ENCODE measurements at regions not wholly inside any gene's neighbourhood (a gene's known extent, or its start where the extent isn't known, plus 50 kb on each side); places are given as distances from the start of the nearest gene placed in this dataset.

DNA sequence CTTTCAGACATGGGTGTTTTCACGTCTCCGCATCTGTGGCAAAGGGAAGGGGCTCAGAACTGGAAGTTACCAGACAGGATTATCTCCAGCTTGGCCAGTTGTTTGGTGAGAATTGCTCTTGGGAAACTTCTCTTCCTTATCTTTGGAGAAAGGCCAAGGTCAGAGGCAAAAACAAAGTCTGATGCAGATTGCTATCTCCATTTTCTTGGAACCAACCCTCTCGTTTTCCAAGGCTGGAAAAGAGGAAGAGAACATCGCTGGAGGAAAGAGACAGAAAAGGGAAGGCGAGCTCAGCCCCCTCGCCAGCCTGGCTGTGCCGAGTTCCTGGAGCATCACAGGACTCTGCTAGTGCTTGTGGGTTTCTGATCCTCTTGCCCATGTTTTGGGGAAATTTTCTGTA is 396.8 kb upstream of the SHH start:
- Histone ChIP-seq H3K36me3 (ENCODE audit: control insufficient read depth, insufficient read depth, low read length) (no peaks in the 10 kb centered on the region), H3K9me3 (no peaks in the 10 kb centered on the region), H3K4me3 (ENCODE audit: low read depth, low read length) (no peak overlapping the region), H3K4me1 (no peaks in the 10 kb centered on the region), H3K27me3 (replicated peaks; ENCODE audit: control insufficient read depth, insufficient read depth, low read length) (no peaks in the 10 kb centered on the region)
- Mint-ChIP-seq H3K9me3 (ENCODE audit: unreplicated experiment) (no peaks in the 10 kb centered on the region), H3K27me3 (ENCODE audit: insufficient read depth, unreplicated experiment) (peaks cover 2% of the 10 kb centered on the region), H3K36me3 (ENCODE audit: insufficient read depth, unreplicated experiment) (no peaks in the 10 kb centered on the region), H3K4me1 (ENCODE audit: low read depth, unreplicated experiment) (no peaks in the 10 kb centered on the region), H3K27ac (ENCODE audit: unreplicated experiment) (no peak overlapping the region), H3K4me3 (ENCODE audit: unreplicated experiment) (no peak overlapping the region)
- no peak for TF ChIP-seq CTCF (IDR thresholded peaks at IDR 0.05; ENCODE audit: insufficient read depth in 1 of 2, low read depth in 1 of 2, low read length in 1 of 2, severe bottlenecking in 1 of 2, unreplicated experiment in 1 of 2)
- ChIA-PET POLR2A (no interaction called here), CTCF (no interaction called here)
- no peak for DNase-seq
- intact Hi-C loops (cut with micrococcal nuclease; ENCODE audit: unreplicated experiment): no loop called here
- no TSS peak for BruUV-seq (replicated peaks)

GRCh38 chr7:156207306-156207705 is 395.0 kb upstream of the SHH start:
- H3K36me3 ChIP-seq (ENCODE audit: control insufficient read depth, insufficient read depth, low read length): no peaks in the 10 kb centered on the region
- Mint-ChIP-seq H3K4me3 (ENCODE audit: unreplicated experiment) (no peak overlapping the region), H3K27me3 (ENCODE audit: insufficient read depth, unreplicated experiment) (peaks cover 2% of the 10 kb centered on the region), H3K27ac (ENCODE audit: unreplicated experiment) (no peak overlapping the region), H3K9me3 (ENCODE audit: unreplicated experiment) (no peaks in the 10 kb centered on the region), H3K36me3 (ENCODE audit: insufficient read depth, unreplicated experiment) (no peaks in the 10 kb centered on the region), H3K4me1 (ENCODE audit: low read depth, unreplicated experiment) (no peaks in the 10 kb centered on the region)
- no peaks in the 10 kb centered on the region for H3K9me3 ChIP-seq
- POLR2A ChIA-PET: no interaction called here
- TF ChIP-seq CTCF (IDR thresholded peaks at IDR 0.05; ENCODE audit: insufficient read depth in 1 of 2, low read depth in 1 of 2, low read length in 1 of 2, severe bottlenecking in 1 of 2, unreplicated experiment in 1 of 2): no peak
- DNase-seq: no peak
- H3K4me1 ChIP-seq: no peaks in the 10 kb centered on the region
- CTCF ChIA-PET: no interaction called here
- intact Hi-C loops (cut with micrococcal nuclease; ENCODE audit: unreplicated experiment): no loop called here
- no TSS peak for BruUV-seq (replicated peaks)
- no peak overlapping the region for H3K4me3 ChIP-seq (ENCODE audit: low read depth, low read length)
- no peaks in the 10 kb centered on the region for H3K27me3 ChIP-seq (replicated peaks; ENCODE audit: control insufficient read depth, insufficient read depth, low read length)

- TF ChIP-seq CTCF (IDR thresholded peaks at IDR 0.05; ENCODE audit: insufficient read depth in 1 of 2, low read depth in 1 of 2, low read length in 1 of 2, severe bottlenecking in 1 of 2, unreplicated experiment in 1 of 2): no peak
- H3K4me3 Mint-ChIP-seq (ENCODE audit: unreplicated experiment): no peak overlapping the region
- H3K27me3 Mint-ChIP-seq (ENCODE audit: insufficient read depth, unreplicated experiment): peaks cover 2% of the 10 kb centered on the region
- Histone ChIP-seq H3K36me3 (ENCODE audit: control insufficient read depth, insufficient read depth, low read length) (no peaks in the 10 kb centered on the region), H3K27me3 (replicated peaks; ENCODE audit: control insufficient read depth, insufficient read depth, low read length) (no peaks in the 10 kb centered on the region), H3K4me1 (no peaks in the 10 kb centered on the region), H3K9me3 (no peaks in the 10 kb centered on the region), H3K4me3 (ENCODE audit: low read depth, low read length) (no peak overlapping the region)
- no peaks in the 10 kb centered on the region for H3K36me3 Mint-ChIP-seq (ENCODE audit: insufficient read depth, unreplicated experiment)
- DNase-seq: no peak
- H3K27ac Mint-ChIP-seq (ENCODE audit: unreplicated experiment): no peak overlapping the region
- BruUV-seq (replicated peaks): no TSS peak
- no peaks in the 10 kb centered on the region for H3K9me3 Mint-ChIP-seq (ENCODE audit: unreplicated experiment)
- CTCF ChIA-PET: no interaction called here
- POLR2A ChIA-PET: no interaction called here
- H3K4me1 Mint-ChIP-seq (ENCODE audit: low read depth, unreplicated experiment): no peaks in the 10 kb centered on the region
- intact Hi-C loops (cut with micrococcal nuclease; ENCODE audit: unreplicated experiment): no loop called here
Observed at GRCh38 chr7:156206174-156206573, 393.9 kb upstream of the SHH start.
